ENCODE measurements at regions not wholly inside any gene's neighbourhood (a gene's known extent, or its start where the extent isn't known, plus 50 kb on each side); places are given as distances from the start of the nearest gene placed in this dataset.
"Not testable (repeated sequence)": the region's sequence is repeated elsewhere in the genome, so short reads cannot be mapped to it uniquely, and the experiment has no call there.

DNA sequence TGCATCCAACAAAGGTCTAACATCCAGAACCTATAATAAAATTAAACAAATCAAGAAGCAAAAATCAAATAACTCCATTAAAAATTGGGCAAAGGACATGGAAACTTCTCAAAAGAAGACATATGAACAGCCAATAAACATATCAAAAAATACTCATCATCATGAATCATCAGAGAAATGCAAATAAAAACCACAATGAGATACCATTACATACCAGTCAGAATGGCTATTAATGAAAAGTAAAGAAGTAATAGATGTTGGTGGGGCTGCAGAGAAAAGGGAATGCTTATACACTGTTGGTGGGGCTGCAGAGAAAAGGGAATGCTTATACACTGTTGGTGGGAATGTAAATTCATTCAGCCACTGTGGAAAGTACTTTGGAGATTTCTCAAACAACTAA, 465.8 kb downstream of the ZIC3 start:
- DNase-seq: no peak

DNA sequence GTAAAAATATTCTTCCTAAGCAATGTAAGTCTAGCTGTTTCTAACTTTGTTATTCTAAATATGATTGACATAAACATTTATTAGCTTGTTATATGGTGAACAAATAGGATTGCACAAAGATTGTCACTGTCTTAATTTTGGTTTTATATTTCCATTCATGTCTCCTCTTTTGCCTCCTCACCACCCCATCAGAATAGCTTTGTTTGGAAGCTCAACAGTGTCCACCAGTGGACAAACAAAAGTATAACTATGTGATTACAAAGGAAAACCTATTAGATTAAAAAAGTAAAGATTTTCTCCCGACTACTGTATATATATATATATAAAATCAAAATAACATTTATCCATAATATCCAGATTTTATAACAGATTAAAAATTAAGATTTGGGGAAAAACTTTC, 468.2 kb downstream of the ZIC3 start:
- no peak for DNase-seq

DNA sequence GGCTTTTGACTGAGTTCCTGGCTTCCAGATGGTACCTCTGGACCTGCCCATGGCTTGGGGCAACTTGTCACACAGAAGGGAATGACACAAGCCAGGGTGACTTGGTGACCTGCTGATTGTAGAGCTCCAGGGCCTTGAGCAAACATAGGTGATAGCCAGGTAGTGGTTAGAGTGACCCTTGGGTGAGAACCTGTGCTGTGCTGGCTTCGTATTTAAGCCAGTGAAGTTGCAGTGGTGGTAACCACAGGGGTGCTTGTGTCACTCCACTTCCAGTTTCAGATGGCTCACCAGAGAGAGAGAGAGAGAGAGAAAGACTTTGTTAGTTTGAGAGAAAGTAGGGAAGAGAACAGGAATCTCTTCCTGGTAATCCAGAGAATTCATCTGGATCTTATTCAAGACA, 471.6 kb downstream of the ZIC3 start:
- DNase-seq: no peak

DNA sequence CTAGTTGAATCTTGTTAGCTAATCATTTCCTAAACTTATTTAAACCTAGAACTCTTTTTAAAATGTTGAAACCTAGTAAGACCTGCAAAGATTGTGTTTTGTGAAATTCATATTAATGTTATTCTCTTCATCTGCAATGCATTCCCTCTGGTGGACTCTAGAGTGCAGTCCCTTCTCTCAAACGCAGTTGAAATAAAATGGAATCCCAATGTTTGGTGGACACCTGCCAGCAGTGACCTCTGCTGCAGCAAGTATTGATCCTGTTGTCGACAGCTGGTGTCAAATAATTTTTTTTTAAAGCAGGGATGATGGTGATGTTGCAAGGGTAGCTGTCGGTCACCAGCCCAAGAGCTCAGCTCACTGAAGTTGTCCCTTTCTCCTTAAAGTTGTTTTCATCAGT, 492.0 kb downstream of the ZIC3 start:
- no peak for DNase-seq

DNA sequence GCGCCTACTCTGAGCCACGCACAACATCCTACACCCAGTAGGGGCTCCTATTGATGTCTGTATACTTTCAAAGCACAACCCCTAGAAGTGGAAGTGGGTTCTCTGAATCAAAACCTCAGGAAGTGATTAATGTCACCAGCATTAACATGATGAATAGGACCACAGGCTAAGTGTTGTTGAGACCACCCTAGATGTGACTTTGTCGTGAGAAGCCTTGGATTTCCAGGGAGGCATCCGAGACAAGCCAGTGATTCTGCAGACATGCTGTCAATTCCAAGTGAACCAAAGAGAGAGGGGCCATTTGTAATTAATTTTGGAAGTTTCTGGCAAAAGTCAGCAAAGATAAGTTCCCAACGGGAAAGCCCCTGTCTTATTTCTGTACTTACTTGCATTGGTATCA, 493.0 kb downstream of the ZIC3 start:
- no peak for DNase-seq

DNA sequence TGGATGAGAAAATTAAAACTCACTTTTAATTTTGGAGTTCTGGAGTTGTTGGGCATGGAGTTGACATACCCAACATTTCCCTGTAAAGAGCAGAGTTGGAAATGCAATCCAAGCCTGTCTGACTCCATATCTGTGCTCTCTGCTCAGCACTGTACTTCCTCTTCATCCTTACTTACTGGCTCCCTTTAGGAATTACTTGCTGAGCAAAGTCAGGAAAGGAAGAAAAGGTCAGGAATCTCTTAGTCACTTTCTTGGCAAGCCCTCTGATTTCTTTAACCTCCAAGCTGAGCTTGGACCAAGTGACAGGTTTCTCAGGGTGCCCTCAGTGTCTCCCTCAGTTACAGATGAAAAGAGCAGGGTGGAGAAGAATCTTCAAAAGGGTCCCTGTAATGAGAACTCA, 501.5 kb downstream of the ZIC3 start:
- no peak for DNase-seq

DNA sequence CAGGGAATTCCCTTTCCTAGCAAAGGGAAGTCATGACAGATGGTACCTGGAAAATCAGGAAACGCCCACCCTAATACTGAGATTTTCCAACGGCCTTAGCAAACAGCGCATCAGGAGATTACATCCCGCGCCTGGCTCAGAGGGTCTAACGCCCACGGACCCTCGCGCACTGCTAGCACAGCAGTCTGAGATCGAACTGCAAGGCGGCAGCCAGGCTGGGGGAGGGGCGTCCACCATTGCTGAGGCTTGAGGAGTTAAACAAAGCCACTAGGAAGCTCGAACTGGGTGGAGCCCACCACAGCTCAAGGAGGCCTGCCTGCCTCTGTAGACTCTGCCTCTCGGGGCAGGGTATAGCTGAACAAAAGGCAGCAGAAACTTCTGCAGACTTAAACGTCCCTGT, 507.7 kb downstream of the ZIC3 start:
- no peak for DNase-seq

DNA sequence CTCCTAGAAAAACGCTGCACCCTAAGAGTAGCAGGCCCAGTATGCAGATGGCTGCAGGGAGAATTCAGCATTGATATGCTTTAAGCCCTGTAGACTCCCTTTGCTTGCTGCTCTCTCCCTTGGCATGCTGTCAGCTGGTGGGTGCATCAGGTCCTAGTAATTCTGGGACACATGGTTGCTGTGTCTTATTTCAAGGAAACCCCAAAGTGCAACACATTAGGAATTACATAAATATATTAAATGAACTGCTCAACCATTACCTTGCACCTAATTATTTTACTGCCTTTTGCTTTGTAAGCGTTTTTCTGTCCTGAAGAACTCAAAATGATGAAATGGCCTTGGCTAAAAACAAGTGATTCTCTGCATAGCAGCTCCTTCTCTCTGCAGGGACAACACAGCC, 516.3 kb downstream of the ZIC3 start:
- no peak for DNase-seq

DNA sequence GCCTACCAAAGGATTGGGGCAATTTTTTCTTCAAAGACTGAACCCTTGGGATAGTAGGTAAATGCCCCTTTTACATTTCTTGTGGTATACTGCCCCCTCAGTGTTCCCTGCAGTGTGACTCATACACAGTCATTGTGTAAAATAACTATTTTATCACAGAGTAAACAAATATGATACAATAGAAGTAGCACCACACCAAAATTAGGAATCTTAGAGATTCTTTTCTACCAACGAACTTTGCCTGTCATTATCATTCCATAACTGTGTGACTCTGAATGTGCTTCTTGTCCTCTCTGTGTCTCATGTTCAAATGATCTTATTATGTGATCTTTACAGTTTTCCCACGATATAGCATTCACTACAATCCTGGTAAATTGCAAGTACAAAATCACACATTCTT, 517.0 kb downstream of the ZIC3 start:
- DNase-seq: no peak

DNA sequence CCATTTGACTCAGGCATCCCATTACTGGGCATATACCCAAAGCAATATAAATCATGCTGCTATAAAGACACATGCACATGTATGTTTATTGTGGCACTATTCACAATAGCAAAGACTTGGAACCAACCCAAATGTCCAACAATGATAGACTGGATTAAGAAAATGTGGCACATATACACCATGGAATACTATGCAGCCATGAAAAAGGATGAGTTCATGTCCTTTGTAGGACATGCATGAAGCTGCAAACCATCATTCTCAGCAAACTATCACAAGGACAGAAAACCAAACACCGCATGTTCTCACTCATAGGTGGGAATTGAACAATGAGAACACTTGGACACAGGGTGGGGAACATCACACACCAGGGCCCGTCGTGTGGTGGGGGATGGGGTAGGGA, 545.0 kb downstream of the ZIC3 start:
- DNase-seq: not testable (repeated sequence)

DNA sequence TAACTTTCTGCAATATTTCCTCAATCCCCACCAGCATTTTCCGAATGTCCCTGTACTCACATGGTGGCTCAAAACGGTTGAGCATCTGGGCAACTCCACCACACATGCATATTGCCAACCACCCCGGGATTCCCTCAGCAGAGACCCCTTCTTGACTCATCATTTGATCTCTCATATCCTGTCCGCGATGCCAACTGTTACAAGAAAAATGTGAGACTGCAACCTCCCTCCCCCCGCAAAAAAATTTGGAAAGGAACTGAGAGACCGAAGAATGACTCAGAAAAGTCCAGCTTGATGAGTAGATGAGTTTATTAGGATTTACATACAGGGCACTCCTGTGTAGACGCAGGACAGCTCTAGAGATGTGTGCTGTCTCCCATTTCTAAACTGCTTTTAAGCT, 561.4 kb downstream of the ZIC3 start:
- DNase-seq: peak; percentile 23

DNA sequence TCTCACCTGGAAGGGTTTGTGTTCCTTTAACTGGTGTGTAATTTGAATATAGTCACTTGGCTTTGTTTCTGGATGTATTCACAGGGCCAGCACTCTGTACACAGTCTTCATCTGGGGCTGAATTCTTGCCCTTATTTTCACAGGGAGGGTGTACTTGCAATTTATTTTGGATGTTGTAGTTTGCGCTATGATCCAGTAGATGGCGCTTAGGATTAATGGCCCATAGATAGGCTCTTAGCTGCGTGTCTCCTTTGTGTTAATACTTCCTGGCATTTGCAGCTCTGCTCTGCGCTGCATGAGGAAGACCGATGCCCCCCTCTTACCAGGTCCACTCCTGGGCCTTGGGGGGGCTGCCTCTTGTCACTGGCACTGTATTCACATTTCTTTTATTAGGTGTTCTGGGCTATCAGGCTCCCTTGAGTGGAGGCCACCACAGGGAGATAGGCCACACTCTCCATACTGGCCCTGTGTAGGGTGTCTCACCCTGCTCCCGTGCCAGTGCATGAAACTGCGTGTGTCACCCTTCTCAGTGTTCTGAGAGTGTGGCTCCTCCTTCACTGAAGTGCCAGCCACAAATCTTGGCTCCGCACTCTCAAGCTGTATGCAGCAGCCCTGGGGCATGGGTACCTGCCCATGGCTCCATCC, 562.2 kb downstream of the ZIC3 start:
- DNase-seq: peak; percentile 1

DNA sequence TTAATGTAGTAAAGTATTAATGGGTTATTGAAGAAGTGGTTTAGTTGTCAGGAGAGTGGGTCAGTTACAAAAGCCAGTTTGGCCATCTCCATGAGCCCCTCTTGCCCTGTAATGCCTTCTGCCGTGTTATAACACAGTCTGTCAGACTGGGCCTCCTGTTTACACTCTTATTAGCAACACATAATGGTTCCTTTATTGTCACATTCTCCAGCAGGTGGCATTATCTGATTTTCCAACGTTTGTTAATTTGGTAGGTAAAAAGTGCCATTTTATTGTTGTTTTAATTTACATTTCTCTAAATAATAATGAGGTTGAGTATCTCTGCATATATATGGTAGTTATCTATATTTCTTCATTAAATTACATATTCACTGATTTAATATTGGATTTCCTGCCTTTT, 560.8 kb downstream of the FGF13 start:
- no peak for DNase-seq

DNA sequence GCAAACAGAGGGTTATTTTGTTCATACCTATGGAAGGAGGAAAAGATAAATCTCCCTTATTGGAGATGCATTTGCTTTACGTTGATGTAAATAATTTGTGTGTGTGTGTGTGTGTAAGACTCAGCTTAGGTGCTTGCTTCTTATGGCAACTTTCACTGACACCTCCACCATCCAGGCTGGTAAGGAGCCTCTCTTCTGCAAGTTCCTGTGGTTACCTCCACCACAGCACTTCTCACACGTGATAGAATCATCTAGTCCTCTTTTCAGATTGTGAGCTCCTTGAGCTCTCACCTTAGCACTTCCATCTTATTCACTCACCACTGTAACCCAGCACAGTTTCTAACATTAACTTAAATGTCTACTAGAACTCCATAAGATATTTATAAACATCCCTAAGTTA, 553.7 kb downstream of the FGF13 start:
- DNase-seq: no peak

DNA sequence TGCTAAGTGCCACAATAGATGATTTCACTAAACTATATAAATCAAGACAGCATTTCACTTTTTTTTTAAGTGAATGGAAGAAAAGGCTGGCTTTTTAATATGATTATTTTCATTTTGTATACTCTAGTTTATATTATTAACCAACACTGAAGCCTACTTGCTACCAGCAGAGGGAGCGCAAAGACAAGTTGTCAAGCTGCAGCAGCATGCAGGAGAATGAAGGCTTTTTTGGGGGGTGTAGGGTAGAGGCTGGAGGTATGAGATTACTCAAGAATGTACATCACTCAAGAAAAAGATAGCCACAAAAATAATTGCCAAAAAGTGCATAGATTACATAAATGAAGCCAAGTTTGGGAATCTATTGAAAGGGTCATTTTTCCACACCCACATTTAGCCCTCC, 519.5 kb downstream of the FGF13 start:
- DNase-seq: no peak

DNA sequence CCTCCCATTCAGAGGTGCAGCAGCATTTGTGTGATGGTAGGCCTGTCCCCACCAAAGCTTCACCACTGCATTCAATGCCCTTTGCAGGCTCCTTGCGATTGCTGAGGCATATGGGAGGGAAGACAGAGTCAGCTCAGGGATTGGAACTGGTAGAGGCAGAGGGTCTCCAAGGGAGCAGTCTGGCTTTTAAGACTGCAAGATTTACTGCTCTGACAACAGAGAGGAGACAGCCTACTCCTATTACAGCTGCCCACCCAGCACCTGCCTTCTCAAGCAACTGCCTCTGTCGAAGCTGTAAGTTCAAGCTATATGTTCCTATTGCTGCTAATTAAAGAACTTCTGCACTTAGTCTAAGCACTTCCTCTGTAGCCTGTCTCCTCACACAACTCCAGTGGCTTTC, 481.8 kb downstream of the FGF13 start:
- no peak for DNase-seq

DNA sequence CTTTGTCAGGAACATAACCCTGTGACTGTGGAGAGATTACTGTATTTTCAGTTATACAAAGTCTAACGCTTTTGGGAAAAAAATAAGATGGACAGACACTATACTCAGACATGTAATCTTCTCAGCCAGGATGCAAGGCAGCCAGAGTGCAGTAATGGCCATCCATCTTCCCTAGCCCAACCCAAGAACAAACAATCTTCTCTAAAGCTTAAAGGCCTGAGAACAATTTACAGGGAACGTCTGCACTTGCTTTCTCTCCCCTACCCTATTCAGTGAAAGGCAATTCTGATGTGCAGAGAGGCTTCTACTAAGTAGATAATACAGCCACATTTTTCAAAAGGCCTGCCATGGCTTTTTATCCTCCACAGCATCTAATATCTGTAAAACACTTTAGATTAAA, 471.3 kb downstream of the FGF13 start:
- DNase-seq: no peak

DNA sequence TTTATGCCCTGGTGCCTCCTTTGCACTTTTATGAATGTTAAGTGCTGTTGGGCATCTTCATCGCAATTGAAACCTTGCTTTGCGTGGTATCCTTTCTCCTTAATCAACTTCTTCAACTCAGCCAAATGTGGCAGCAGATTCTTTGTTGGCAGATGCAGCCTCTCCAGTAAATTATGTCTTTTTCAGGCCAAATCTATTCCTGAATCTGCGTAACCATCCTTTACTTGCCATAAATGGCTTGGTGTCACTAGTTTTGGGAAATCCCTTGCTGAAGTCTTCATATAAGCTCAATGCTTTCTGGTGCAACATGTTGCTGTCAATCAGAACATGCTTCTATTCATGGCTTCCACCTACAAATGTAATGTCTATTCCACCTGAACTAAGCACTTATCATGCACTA, 457.5 kb downstream of the FGF13 start:
- no peak for DNase-seq

DNA sequence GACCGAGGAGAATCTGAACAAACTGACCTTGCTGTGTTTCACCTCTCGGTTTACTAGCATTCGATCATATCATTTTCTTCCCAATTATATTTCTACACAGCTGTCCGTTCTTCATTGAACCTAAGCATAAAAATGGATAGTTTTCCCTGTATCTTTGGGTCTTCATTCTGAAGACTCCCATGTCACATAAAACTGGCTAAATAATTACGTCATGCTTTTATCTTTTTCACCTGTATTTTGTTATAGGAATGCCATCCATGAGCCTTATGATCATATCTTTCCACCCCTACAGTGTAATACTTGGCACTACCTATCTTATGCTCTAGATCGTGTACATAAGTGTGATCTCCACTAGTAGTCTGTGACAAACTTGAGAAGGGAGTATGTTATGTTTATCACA, 456.1 kb downstream of the FGF13 start:
- no peak for DNase-seq

DNA sequence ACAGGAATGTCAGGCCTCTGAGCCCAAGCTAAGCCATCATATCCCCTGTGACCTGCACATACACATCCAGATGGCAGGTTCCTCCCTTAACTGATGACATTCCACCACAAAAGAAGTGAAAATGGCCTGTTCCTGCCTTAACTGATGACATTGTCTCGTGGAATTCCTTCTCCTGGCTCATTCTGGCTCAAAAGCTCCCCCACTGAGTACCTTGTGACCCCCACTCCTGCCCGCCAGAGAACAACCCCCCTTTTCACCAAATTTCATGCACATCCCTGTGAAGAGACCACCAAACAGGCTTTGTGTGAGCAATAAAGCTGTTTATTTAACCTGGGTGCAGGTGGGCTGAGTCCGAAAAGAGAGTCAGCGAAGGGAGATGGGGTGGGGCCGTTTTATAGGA, 447.4 kb downstream of the FGF13 start:
- DNase-seq: not testable (repeated sequence)

DNA sequence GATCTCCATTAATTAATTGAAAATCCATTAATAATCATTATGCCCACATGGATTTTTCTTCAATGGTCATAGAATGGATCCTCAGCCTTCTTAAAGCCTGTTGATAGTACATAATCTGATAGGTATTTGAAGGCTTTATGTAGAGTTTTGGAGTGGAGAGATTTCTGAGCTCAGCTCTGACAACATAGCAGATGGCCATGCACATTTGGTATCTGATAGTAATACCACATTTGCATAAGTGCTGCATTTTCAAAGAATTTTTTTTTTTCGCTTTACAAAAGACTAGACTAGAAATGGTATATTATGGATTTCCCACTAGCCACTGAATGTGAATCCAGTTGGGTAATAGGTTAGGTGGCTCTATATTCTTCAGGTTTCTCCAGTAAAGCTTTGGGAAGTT, 440.6 kb downstream of the FGF13 start:
- no peak for DNase-seq

DNA sequence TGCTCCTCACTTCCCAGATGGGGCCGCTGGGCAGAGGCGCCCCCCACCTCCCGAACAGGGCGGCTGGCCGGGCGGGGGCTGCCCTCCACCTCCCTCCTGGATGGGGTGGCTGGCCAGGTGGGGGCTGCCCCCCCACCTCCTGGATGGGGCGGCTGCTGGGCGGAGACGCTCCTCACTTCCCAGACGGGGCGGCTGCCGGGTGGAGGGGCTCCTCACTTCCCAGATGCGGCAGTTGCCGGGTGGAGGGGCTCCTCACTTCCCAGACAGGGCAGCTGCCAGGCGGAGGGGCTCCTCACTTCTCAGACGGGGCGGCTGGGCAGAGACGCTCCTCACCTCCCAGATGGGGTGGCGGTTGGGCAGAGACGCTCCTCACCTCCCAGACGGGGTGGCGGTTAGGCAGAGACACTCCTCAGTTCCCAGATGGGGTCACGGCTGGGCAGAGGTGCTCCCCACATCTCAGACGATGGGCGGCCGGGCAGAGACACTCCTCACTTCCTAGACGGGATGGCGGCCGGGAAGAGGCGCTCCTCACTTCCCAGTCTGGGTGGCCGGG, 428.8 kb downstream of the FGF13 start:
- not testable (repeated sequence) for DNase-seq

DNA sequence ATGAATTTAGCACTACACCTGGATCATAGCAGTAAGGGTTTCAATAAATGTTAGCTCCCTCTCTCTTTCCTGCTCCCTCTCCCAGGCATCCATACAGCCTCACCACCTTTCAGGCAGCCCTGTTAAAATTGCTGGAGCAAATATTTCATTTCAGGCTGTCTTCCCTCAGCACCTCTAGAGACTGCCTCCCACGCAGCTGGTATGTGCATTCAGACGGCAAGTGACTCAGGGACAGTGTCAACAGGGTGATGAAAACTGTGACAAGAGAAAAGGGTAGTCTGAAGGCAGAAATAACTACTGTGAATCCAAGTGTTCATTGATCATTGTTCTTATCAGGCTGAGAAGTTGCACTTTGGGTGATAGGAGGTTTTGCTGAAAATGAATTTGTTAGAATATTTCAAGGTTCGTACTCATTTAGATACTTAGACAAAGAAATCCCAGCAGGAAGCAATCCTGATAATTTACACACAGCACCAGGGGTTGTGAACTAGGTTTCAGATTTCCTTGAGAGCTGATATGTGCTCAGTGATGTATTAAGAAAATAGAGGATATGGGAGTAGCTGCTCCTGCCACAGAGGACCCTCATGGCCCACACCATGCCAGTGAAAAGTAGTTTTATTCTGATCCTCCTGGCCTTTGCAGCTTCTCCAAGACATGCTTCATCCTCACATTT, 424.2 kb downstream of the FGF13 start:
- DNase-seq: no peak

DNA sequence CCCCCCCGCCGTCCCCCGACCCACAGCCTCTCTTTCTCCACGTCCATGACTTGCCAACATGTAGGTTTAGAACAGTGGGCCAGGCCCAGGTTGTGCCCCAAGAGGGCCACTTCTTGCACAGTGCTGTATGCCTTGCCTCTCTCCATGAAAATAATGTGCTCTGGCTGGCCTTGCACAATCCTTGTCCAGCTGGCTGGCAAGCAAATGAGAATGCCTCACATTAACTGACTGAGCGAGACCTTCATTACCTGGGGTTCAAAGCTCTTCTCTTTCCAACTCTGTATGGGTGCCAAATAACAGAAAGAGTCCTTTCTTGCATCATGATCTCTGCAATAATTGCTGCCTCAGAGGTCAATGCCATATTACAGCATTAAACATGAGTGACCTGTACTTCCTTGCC, 416.6 kb downstream of the FGF13 start:
- DNase-seq: no peak

DNA sequence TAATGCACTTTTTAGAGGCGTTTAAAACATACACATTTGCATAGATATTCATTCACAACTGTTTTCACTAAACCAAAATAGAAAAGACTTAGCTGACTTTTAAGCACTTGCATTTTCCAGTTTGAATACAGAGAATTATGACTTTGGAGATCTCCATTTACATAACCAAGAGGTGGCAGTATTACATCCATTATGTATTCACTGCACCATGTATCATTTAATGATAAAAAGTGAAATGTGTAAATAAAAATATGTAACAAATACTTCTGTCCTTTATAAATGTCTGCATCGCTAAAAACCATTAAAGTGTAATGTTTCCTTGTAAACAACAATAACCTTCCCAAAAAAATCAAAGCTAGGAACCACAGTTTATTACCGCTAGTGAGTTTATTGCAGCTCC, 413.2 kb downstream of the FGF13 start:
- DNase-seq: no peak

Data from EL (cell line).